ENCODE measurements at regions not wholly inside any gene's neighbourhood (a gene's known extent, or its start where the extent isn't known, plus 50 kb on each side); places are given as distances from the start of the nearest gene placed in this dataset.

DNA sequence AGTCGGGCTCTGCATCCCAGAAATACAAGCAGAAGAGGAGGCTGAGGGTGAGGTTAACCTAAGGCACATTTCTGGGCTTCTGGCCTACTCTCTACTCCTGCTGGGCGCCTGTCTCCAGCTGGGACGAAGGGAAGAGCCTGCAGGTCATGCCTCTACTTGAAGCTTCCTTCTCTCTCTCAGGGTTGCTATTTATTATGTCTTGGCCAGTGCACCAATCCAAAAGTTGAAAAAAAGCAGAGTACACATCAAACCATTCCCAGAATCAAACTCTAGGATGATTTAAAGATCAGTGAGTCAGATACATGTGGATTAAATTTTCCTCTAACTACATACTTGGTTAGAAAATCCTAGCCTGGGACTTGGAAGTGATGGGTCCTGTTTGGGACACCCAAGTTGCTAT is 60.2 kb upstream of the CDON start:
- TF ChIP-seq, protein P1, sequence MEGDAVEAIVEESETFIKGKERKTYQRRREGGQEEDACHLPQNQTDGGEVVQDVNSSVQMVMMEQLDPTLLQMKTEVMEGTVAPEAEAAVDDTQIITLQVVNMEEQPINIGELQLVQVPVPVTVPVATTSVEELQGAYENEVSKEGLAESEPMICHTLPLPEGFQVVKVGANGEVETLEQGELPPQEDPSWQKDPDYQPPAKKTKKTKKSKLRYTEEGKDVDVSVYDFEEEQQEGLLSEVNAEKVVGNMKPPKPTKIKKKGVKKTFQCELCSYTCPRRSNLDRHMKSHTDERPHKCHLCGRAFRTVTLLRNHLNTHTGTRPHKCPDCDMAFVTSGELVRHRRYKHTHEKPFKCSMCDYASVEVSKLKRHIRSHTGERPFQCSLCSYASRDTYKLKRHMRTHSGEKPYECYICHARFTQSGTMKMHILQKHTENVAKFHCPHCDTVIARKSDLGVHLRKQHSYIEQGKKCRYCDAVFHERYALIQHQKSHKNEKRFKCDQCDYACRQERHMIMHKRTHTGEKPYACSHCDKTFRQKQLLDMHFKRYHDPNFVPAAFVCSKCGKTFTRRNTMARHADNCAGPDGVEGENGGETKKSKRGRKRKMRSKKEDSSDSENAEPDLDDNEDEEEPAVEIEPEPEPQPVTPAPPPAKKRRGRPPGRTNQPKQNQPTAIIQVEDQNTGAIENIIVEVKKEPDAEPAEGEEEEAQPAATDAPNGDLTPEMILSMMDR (conservative IDR thresholded peaks at IDR 0.05; ENCODE audit: low read depth in 2 of 2), result no peak
- no peak for TF ChIP-seq EZH2phosphoT487 (IDR thresholded peaks at IDR 0.05; ENCODE audit: unreplicated experiment)
- no peak for TF ChIP-seq POLR2AphosphoS5 (IDR thresholded peaks at IDR 0.05; ENCODE audit: low read depth)
- TF ChIP-seq, protein P2, sequence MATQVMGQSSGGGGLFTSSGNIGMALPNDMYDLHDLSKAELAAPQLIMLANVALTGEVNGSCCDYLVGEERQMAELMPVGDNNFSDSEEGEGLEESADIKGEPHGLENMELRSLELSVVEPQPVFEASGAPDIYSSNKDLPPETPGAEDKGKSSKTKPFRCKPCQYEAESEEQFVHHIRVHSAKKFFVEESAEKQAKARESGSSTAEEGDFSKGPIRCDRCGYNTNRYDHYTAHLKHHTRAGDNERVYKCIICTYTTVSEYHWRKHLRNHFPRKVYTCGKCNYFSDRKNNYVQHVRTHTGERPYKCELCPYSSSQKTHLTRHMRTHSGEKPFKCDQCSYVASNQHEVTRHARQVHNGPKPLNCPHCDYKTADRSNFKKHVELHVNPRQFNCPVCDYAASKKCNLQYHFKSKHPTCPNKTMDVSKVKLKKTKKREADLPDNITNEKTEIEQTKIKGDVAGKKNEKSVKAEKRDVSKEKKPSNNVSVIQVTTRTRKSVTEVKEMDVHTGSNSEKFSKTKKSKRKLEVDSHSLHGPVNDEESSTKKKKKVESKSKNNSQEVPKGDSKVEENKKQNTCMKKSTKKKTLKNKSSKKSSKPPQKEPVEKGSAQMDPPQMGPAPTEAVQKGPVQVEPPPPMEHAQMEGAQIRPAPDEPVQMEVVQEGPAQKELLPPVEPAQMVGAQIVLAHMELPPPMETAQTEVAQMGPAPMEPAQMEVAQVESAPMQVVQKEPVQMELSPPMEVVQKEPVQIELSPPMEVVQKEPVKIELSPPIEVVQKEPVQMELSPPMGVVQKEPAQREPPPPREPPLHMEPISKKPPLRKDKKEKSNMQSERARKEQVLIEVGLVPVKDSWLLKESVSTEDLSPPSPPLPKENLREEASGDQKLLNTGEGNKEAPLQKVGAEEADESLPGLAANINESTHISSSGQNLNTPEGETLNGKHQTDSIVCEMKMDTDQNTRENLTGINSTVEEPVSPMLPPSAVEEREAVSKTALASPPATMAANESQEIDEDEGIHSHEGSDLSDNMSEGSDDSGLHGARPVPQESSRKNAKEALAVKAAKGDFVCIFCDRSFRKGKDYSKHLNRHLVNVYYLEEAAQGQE (IDR thresholded peaks at IDR 0.05; ENCODE audit: unreplicated experiment), result no peak
- no peak for TF ChIP-seq EZH2 (IDR thresholded peaks at IDR 0.05; ENCODE audit: low read depth, unreplicated experiment)
- no peak for TF ChIP-seq NANOG (IDR thresholded peaks at IDR 0.05; ENCODE audit: borderline replicate concordance)
